Left ventricle myocardium inferior (tissue), 1 donor: ENCODE measurements at regions not wholly inside any gene's neighbourhood (a gene's known extent, or its start where the extent isn't known, plus 50 kb on each side); places are given as distances from the start of the nearest gene placed in this dataset.

Experiments
- DNase-seq: peaks from one replicate; pipeline ENCODE4 v3.0.0-alpha.2; 2020
- H3K27ac ChIP-seq: fragments of 200-600 bp; replicated peaks from 2 replicates; pipeline ENCODE4 v1.8.0; 2021
- H3K27me3 ChIP-seq: fragments of 200-600 bp; 2 replicates; pipeline ENCODE4 v1.8.0; 2021; ENCODE audit warnings: low read depth
- H3K36me3 ChIP-seq: fragments of 200-600 bp; 2 replicates; pipeline ENCODE4 v1.8.0; 2021
- H3K4me1 ChIP-seq: fragments of 200-600 bp; 2 replicates; pipeline ENCODE4 v1.8.0; 2021
- H3K4me3 ChIP-seq: fragments of 200-600 bp; 2 replicates; pipeline ENCODE4 v1.8.0; 2021; ENCODE audit warnings: mild to moderate bottlenecking, moderate library complexity
- H3K9me3 ChIP-seq: fragments of 200-600 bp; replicated peaks from 2 replicates; pipeline ENCODE4 v1.8.0; 2021
- CTCF ChIP-seq: fragments of 200-600 bp; IDR thresholded peaks from 2 replicates; pipeline ENCODE4 v1.8.0; 2021; ENCODE audit warnings: antibody characterized with exemption, mild to moderate bottlenecking, borderline replicate concordance
- intact Hi-C: fragments of 100-400 bp; cut with micrococcal nuclease; formaldehyde crosslinking; loops from one replicate; pipeline ENCODE4 v1.11.0; 2022
- donor health status: DM: no; HTN: yes; CAD: no; lungs with severe emphysema.

- Histone ChIP-seq H3K27ac (no peak overlapping the region), H3K36me3 (no peaks in the 10 kb centered on the region), H3K9me3 (no peaks in the 10 kb centered on the region), H3K27me3 (no peaks in the 10 kb centered on the region), H3K4me1 (peaks cover 9% of the 10 kb centered on the region), H3K4me3 (no peak overlapping the region)
- DNase-seq: no peak
- no peak for TF ChIP-seq CTCF
- intact Hi-C loops: no loop called here
Observed at GRCh38 chr6:156725712-156726111, 51.5 kb upstream of the ARID1B start.

GRCh38 chr6:156720691-156721685 is 56.2 kb upstream of the ARID1B start:
- Histone ChIP-seq H3K27me3 (no peaks in the 10 kb centered on the region), H3K9me3 (no peaks in the 10 kb centered on the region), H3K4me1 (peaks cover 26% of the 10 kb centered on the region), H3K4me3 (peak overlapping the region; percentile 60), H3K27ac (peak overlapping the region; percentile 96), H3K36me3 (no peaks in the 10 kb centered on the region)
- DNase-seq: no peak
- no peak for TF ChIP-seq CTCF
- intact Hi-C loops: no loop called here

GRCh38 chr6:156719720-156720563 is 57.2 kb upstream of the ARID1B start:
- DNase-seq: peak; percentile 98
- H3K36me3 ChIP-seq: no peaks in the 10 kb centered on the region
- H3K4me1 ChIP-seq: peaks cover 26% of the 10 kb centered on the region
- peak overlapping the region; percentile 96 for H3K27ac ChIP-seq
- intact Hi-C loops: no loop called here
- peak overlapping the region; percentile 60 for H3K4me3 ChIP-seq
- no peaks in the 10 kb centered on the region for H3K9me3 ChIP-seq
- no peaks in the 10 kb centered on the region for H3K27me3 ChIP-seq
- no peak for TF ChIP-seq CTCF

GRCh38 chr6:156719395-156719719 is 57.8 kb upstream of the ARID1B start:
- TF ChIP-seq CTCF: no peak
- Histone ChIP-seq H3K27ac (peak overlapping the region; percentile 96), H3K4me3 (peak overlapping the region; percentile 60), H3K27me3 (no peaks in the 10 kb centered on the region), H3K4me1 (peaks cover 26% of the 10 kb centered on the region), H3K9me3 (no peaks in the 10 kb centered on the region), H3K36me3 (no peaks in the 10 kb centered on the region)
- intact Hi-C loops: no loop called here
- DNase-seq: no peak

GRCh38 chr6:156718647-156719394 is 58.4 kb upstream of the ARID1B start:
- peak overlapping the region; percentile 96 for H3K27ac ChIP-seq
- TF ChIP-seq CTCF: no peak
- no peak overlapping the region for H3K4me3 ChIP-seq
- H3K4me1 ChIP-seq: peaks cover 26% of the 10 kb centered on the region
- H3K9me3 ChIP-seq: no peaks in the 10 kb centered on the region
- DNase-seq: peak; percentile 24
- intact Hi-C loops: no loop called here
- H3K36me3 ChIP-seq: no peaks in the 10 kb centered on the region
- H3K27me3 ChIP-seq: no peaks in the 10 kb centered on the region
